Coronary artery (tissue), 2 donors: ENCODE measurements at regions not wholly inside any gene's neighbourhood (a gene's known extent, or its start where the extent isn't known, plus 50 kb on each side); places are given as distances from the start of the nearest gene placed in this dataset.

Experiments
- DNase-seq: peaks from one replicate; pipeline ENCODE4 v3.0.0-alpha.2; 2017; ENCODE audit warnings: low spot score
- H3K27ac ChIP-seq, 2 donors: fragments of 200-600 bp; sonication (generic); one replicate each; pipeline ENCODE4 v1.5.1; 2016 to 2019
- H3K4me3 ChIP-seq: fragments of 200-600 bp; sonication (generic); 2 replicates; pipeline ENCODE4 v1.5.1; 2016; ENCODE audit warnings: mild to moderate bottlenecking, moderate library complexity
- CTCF ChIP-seq: fragments of 200-600 bp; sonication (generic); IDR thresholded peaks from one replicate; pipeline ENCODE4 v1.5.1; 2019; ENCODE audit warnings: antibody characterized with exemption

- no peak for TF ChIP-seq CTCF
- Histone ChIP-seq H3K27ac (peak overlapping the region; percentile 26 to 69), H3K4me3 (no peak overlapping the region)
- DNase-seq: no peak
Observed at GRCh38 chr20:50279988-50280850, 89.6 kb downstream of the CEBPB start.

- DNase-seq: no peak
- peak overlapping the region in 1 of 2 donors; percentile 26 for H3K27ac ChIP-seq
- TF ChIP-seq CTCF: no peak
- H3K4me3 ChIP-seq: no peak overlapping the region
Observed at GRCh38 chr20:50280851-50281655, 90.4 kb downstream of the CEBPB start.

- no peak for TF ChIP-seq CTCF
- DNase-seq: no peak
- no peak overlapping the region for H3K4me3 ChIP-seq
- no peak overlapping the region for H3K27ac ChIP-seq
Observed at GRCh38 chr20:50281831-50282591, 91.4 kb downstream of the CEBPB start.

GRCh38 chr20:50282592-50283241, 92.1 kb downstream of the CEBPB start:
- TF ChIP-seq CTCF: no peak
- Histone ChIP-seq H3K4me3 (no peak overlapping the region), H3K27ac (peak overlapping the region in 1 of 2 donors; percentile 89)
- no peak for DNase-seq

- no peak for TF ChIP-seq CTCF
- Histone ChIP-seq H3K4me3 (no peak overlapping the region), H3K27ac (peak overlapping the region; percentile 89)
- no peak for DNase-seq
Observed at GRCh38 chr20:50283370-50283769, 92.7 kb downstream of the CEBPB start.

GRCh38 chr20:50283922-50284810, 93.5 kb downstream of the CEBPB start:
- H3K27ac ChIP-seq: peak overlapping the region; percentile 89
- no peak overlapping the region for H3K4me3 ChIP-seq
- TF ChIP-seq CTCF: no peak
- no peak for DNase-seq
